Left hindlimb (tissue), 1 donor: ENCODE measurements at regions not wholly inside any gene's neighbourhood (a gene's known extent, or its start where the extent isn't known, plus 50 kb on each side); places are given as distances from the start of the nearest gene placed in this dataset.

Experiments
- DNase-seq: peaks from one replicate; pipeline ENCODE4 v3.0.0-alpha.2; 2018

- DNase-seq, result no peak
These were observed 207.8 kb upstream of the FAR2 start for GRCh38 chr12:28941248-28941647.

- DNase-seq, result no peak
These were observed 202.7 kb upstream of the FAR2 start for GRCh38 chr12:28946361-28946760.

- DNase-seq, result no peak
These were observed 200.4 kb upstream of the FAR2 start for GRCh38 chr12:28948685-28949084.

- DNase-seq, result no peak
These were observed 199.9 kb upstream of the FAR2 start for GRCh38 chr12:28949184-28949583.

- no peak for DNase-seq
These were observed 199.0 kb upstream of the FAR2 start for GRCh38 chr12:28950049-28950448.

GRCh38 chr12:28951935-28952334, 197.1 kb upstream of the FAR2 start:
- DNase-seq, result no peak

GRCh38 chr12:28954333-28954732, 194.7 kb upstream of the FAR2 start:
- DNase-seq, result no peak

- DNase-seq, result no peak
These were observed 193.6 kb upstream of the FAR2 start for GRCh38 chr12:28955491-28955890.

GRCh38 chr12:28955931-28956330, 193.1 kb upstream of the FAR2 start:
- no peak for DNase-seq

GRCh38 chr12:28958553-28959195, 190.4 kb upstream of the FAR2 start:
- no peak for DNase-seq

GRCh38 chr12:28961948-28962384, 187.1 kb upstream of the FAR2 start:
- no peak for DNase-seq

- DNase-seq, result no peak
These were observed 185.5 kb upstream of the FAR2 start for GRCh38 chr12:28963554-28963953.

GRCh38 chr12:28966046-28966780, 182.9 kb upstream of the FAR2 start:
- DNase-seq, result peak; percentile 66

GRCh38 chr12:28967426-28967825, 181.7 kb upstream of the FAR2 start:
- no peak for DNase-seq

GRCh38 chr12:28973491-28973890, 175.6 kb upstream of the FAR2 start:
- no peak for DNase-seq

- DNase-seq, result no peak
These were observed 174.9 kb upstream of the FAR2 start for GRCh38 chr12:28974166-28974565.

- DNase-seq, result no peak
These were observed 174.2 kb upstream of the FAR2 start for GRCh38 chr12:28974883-28975282.

- DNase-seq, result no peak
These were observed 173.3 kb upstream of the FAR2 start for GRCh38 chr12:28975564-28976340.

- no peak for DNase-seq
These were observed 168.6 kb upstream of the FAR2 start for GRCh38 chr12:28980436-28980835.

- DNase-seq, result no peak
These were observed 161.3 kb upstream of the FAR2 start for GRCh38 chr12:28987538-28988324.

GRCh38 chr12:28988325-28988704, 160.8 kb upstream of the FAR2 start:
- no peak for DNase-seq

GRCh38 chr12:28991626-28992025, 157.5 kb upstream of the FAR2 start:
- DNase-seq, result no peak

- no peak for DNase-seq
These were observed 155.4 kb upstream of the FAR2 start for GRCh38 chr12:28993720-28994119.
